ENCODE measurements at regions not wholly inside any gene's neighbourhood (a gene's known extent, or its start where the extent isn't known, plus 50 kb on each side); places are given as distances from the start of the nearest gene placed in this dataset.

DNA sequence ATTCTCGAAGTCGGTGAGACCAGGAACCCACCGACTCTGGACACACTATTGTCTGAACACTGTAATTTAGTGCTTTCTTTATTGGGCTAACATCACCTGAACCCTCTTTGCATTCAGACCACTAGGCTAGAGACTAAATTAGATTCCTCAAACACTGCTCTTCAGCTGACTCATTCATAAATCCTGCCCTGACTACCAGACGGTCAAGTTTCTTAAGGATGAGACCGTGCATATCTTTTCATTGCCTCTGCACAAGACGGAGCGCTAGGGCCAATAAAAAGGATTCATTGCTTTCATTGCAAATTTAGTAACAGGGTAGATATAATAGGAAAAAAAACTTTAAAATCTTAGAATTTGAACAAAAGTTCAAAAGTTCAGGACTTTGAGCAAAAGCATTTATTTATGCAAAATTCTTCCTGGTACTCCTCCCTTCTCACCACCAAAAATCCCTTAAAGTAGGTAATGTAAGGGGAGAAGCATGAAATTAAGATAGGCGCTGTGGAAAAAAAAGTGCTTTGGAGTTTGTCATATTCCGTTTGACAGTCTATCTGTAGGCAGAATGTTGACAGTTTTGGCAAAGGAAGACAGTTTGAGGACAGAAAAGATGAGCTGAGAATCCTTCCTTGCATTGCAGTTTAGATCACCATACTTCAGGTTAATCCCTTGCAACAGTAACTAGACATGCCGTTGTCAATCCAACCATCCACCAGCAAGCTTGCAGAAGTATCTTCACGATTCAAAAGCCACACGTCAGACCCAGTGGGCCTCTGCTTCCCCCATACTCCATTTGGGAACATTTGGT is 328.6 kb upstream of the JARID2 start:
- Mint-ChIP-seq H3K4me3 (ENCODE audit: low read depth, unreplicated experiment) (no peak overlapping the region), H3K9me3 (ENCODE audit: low read depth, unreplicated experiment) (no peaks in the 10 kb centered on the region), H3K27me3 (ENCODE audit: unreplicated experiment) (no peaks in the 10 kb centered on the region), H3K4me1 (ENCODE audit: low read depth, unreplicated experiment) (no peaks in the 10 kb centered on the region), H3K27ac (ENCODE audit: unreplicated experiment) (no peak overlapping the region), H3K36me3 (ENCODE audit: insufficient read depth, unreplicated experiment) (no peaks in the 10 kb centered on the region)
- DNase-seq = no peak
- TF ChIP-seq, protein P1, sequence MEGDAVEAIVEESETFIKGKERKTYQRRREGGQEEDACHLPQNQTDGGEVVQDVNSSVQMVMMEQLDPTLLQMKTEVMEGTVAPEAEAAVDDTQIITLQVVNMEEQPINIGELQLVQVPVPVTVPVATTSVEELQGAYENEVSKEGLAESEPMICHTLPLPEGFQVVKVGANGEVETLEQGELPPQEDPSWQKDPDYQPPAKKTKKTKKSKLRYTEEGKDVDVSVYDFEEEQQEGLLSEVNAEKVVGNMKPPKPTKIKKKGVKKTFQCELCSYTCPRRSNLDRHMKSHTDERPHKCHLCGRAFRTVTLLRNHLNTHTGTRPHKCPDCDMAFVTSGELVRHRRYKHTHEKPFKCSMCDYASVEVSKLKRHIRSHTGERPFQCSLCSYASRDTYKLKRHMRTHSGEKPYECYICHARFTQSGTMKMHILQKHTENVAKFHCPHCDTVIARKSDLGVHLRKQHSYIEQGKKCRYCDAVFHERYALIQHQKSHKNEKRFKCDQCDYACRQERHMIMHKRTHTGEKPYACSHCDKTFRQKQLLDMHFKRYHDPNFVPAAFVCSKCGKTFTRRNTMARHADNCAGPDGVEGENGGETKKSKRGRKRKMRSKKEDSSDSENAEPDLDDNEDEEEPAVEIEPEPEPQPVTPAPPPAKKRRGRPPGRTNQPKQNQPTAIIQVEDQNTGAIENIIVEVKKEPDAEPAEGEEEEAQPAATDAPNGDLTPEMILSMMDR (IDR thresholded peaks at IDR 0.05; ENCODE audit: unreplicated experiment) = no peak
- BruUV-seq (replicated peaks) = no TSS peak
- intact Hi-C loops (cut with micrococcal nuclease; ENCODE audit: unreplicated experiment) = no loop called here
- CTCF ChIA-PET = no interaction called here

DNA sequence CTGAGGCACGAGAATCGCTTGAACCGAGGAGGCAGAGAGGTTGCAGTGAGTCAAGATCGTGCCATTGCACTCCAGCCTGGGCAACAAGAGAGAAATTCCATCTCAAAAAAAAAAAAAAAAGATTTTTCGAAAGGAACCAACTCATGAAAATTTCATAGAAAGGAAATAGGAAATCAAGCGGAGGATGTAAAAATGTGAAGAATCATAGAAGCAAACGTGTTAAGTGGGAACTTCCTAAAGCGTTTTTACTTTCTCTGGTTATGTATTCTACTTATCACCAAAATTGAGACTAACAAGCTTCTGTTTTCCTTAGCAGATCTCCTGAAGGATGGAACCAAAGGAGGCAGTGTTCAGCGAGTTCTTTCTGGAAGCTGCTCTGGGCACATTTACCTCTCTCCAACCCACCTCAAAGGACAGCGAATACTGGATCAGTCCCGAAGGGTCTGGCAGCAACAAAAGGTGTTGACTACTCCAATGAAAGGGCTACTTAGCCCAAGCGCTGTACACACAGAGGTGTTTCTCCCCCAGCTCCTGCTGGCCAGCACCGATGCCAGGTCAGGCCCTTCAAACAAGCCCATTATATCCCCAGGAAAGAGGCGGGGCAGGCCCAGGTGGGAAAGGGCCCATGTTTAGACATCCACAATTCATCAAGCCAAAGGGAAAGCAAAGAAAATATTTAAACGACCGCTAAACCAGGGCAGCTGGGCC is 327.5 kb upstream of the JARID2 start:
- H3K27ac Mint-ChIP-seq (ENCODE audit: unreplicated experiment) = no peak overlapping the region
- CTCF ChIA-PET = interaction anchor here (0.7 kb wide), 1 partner anchor 134 kb away, joined by 3 read pairs; no protein-coding TSS in a partner anchor
- TF ChIP-seq, protein P1 (IDR thresholded peaks at IDR 0.05; ENCODE audit: unreplicated experiment) = no peak
- intact Hi-C loops (cut with micrococcal nuclease; ENCODE audit: unreplicated experiment) = no loop called here
- H3K9me3 Mint-ChIP-seq (ENCODE audit: low read depth, unreplicated experiment) = no peaks in the 10 kb centered on the region
- H3K27me3 Mint-ChIP-seq (ENCODE audit: unreplicated experiment) = peaks cover 4% of the 10 kb centered on the region
- DNase-seq = no peak
- no peaks in the 10 kb centered on the region for H3K36me3 Mint-ChIP-seq (ENCODE audit: insufficient read depth, unreplicated experiment)
- BruUV-seq (replicated peaks) = no TSS peak
- no peak overlapping the region for H3K4me3 Mint-ChIP-seq (ENCODE audit: low read depth, unreplicated experiment)
- no peaks in the 10 kb centered on the region for H3K4me1 Mint-ChIP-seq (ENCODE audit: low read depth, unreplicated experiment)

DNA sequence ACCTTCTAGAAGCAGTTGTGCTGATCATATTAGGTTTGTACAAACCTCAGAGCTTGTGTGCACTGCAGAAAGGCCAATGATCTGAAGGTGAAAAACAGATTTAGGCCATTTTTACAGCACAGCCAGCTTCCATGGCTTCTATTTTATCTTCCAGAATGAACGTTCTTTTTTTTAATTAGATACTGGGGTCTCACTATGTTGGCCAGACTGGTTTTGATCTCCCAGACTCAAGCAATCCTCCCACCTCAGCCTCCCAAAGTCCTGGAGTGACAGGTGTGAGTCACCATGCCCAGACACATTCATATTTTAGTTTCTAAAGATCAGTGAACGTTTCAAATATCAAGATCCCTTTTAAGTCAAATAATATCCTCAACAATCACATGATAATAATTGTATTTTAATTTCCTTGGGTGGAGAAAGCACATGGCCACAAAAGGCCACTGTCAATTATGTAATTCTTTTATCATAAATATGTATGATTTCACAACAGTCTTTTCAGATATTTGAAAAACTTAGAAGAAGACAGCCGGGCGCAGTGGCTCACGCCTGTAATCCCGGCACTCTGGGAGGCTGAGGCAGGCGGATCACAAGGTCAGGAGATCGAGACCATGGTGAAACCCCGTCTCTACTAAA is 326.7 kb upstream of the JARID2 start:
- Mint-ChIP-seq H3K27ac (ENCODE audit: unreplicated experiment) (no peak overlapping the region), H3K36me3 (ENCODE audit: insufficient read depth, unreplicated experiment) (no peaks in the 10 kb centered on the region), H3K9me3 (ENCODE audit: low read depth, unreplicated experiment) (no peaks in the 10 kb centered on the region), H3K4me1 (ENCODE audit: low read depth, unreplicated experiment) (no peaks in the 10 kb centered on the region), H3K4me3 (ENCODE audit: low read depth, unreplicated experiment) (no peak overlapping the region), H3K27me3 (ENCODE audit: unreplicated experiment) (peaks cover 12% of the 10 kb centered on the region)
- CTCF ChIA-PET = no interaction called here
- intact Hi-C loops (cut with micrococcal nuclease; ENCODE audit: unreplicated experiment) = no loop called here
- no peak for DNase-seq
- TF ChIP-seq, protein P1 (IDR thresholded peaks at IDR 0.05; ENCODE audit: unreplicated experiment) = no peak
- no TSS peak for BruUV-seq (replicated peaks)

DNA sequence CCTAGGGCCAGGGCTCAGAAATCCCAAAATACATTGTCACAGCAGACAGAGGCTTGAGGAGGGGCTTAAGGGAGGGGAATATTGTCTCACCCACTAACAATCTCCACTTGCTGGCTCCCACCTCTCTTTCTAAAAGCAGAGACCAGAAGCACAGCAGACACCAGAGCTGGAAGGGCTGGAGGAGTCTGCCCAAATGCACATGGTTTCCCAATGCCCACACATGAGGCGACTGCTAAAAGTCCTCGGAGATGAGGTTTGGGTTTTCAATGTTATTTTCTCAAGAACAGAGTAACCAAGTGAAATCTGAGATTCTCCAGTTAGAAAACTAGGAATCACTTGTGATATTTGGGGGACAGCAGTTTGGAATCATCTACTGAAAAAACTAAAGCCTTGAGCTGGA is 325.6 kb upstream of the JARID2 start:
- no peaks in the 10 kb centered on the region for H3K36me3 Mint-ChIP-seq (ENCODE audit: insufficient read depth, unreplicated experiment)
- BruUV-seq (replicated peaks) = no TSS peak
- TF ChIP-seq, protein P1 (IDR thresholded peaks at IDR 0.05; ENCODE audit: unreplicated experiment) = no peak
- H3K27me3 Mint-ChIP-seq (ENCODE audit: unreplicated experiment) = peaks cover 13% of the 10 kb centered on the region
- DNase-seq = no peak
- intact Hi-C loops (cut with micrococcal nuclease; ENCODE audit: unreplicated experiment) = no loop called here
- H3K27ac Mint-ChIP-seq (ENCODE audit: unreplicated experiment) = no peak overlapping the region
- no peak overlapping the region for H3K4me3 Mint-ChIP-seq (ENCODE audit: low read depth, unreplicated experiment)
- no peaks in the 10 kb centered on the region for H3K9me3 Mint-ChIP-seq (ENCODE audit: low read depth, unreplicated experiment)
- no peaks in the 10 kb centered on the region for H3K4me1 Mint-ChIP-seq (ENCODE audit: low read depth, unreplicated experiment)
- CTCF ChIA-PET = no interaction called here
